Heart left ventricle (tissue), 16 donors: ENCODE measurements at regions not wholly inside any gene's neighbourhood (a gene's known extent, or its start where the extent isn't known, plus 50 kb on each side); places are given as distances from the start of the nearest gene placed in this dataset.

Source experiments
- ATAC-seq, 4 donors: fragments of 200-7000 bp; cut with Tn5 transposase; one replicate each; pipeline ENCODE4 v1.9.1; 2020 to 2022; ENCODE audit warnings: moderate library complexity in 4 of 4, mild to moderate bottlenecking in 3 of 4, moderate number of reproducible peaks in 1 of 4
- DNase-seq, 5 donors: peaks; one replicate each; pipeline ENCODE4 v3.0.0-alpha.2; 2020
- H3K27ac ChIP-seq, 12 donors: fragments of 200-600 bp; sonication (generic) in 4 of 12; one replicate each; pipeline versions ENCODE4 v1.5.0 to v1.8.0; 2016 to 2022; ENCODE audit warnings: mild to moderate bottlenecking in 2 of 12
- H3K27me3 ChIP-seq, 9 donors: fragments of 200-600 bp; sonication (generic) in 2 of 9; one replicate each; pipeline versions ENCODE4 v1.5.1 to v1.8.0; 2016 to 2022; ENCODE audit warnings: mild to moderate bottlenecking in 3 of 9
- H3K36me3 ChIP-seq, 9 donors: fragments of 200-600 bp; sonication (generic) in 2 of 9; one replicate each; pipeline versions ENCODE4 v1.5.0 to v1.8.0; 2018 to 2022; ENCODE audit warnings: mild to moderate bottlenecking in 2 of 9
- H3K4me1 ChIP-seq, 12 donors: fragments of 200-600 bp; sonication (generic) in 4 of 12; one replicate each; pipeline versions ENCODE4 v1.5.0 to v1.8.0; 2016 to 2022; ENCODE audit warnings: mild to moderate bottlenecking in 3 of 12
- H3K4me3 ChIP-seq, 12 donors: fragments of 200-600 bp; sonication (generic) in 4 of 12; one replicate each; pipeline versions ENCODE4 v1.5.0 to v1.8.0; 2017 to 2022; ENCODE audit warnings: mild to moderate bottlenecking in 9 of 12, moderate library complexity in 4 of 12
- H3K9me3 ChIP-seq, 12 donors: fragments of 200-600 bp; sonication (generic) in 4 of 12; one replicate each; pipeline versions ENCODE4 v1.5.0 to v1.8.0; 2016 to 2022; ENCODE audit warnings: mild to moderate bottlenecking in 1 of 12
- POLR2A ChIP-seq, 2 donors: fragments of 450-650 bp; IDR thresholded peaks; one replicate each; pipeline ENCODE4 v1.6.1; 2017; ENCODE audit warnings: antibody characterized with exemption in 2 of 2, mild to moderate bottlenecking in 2 of 2, moderate library complexity in 2 of 2
- WGBS, 4 donors: extraction: QIAGEN DNeasy Blood & Tissue Kit in 2 of 4; methylation state at CpG; one replicate each; pipeline versions ENCODE4 v1.1.5 to v1.1.7; 2013 to 2018; 5-methylcytosine and 5-hydroxymethylcytosine counted together
- intact Hi-C, 10 donors: fragments of 100-400 bp; cut with DNase I; formaldehyde crosslinking; loops; one replicate each; pipeline versions ENCODE4 v1.11.1 to v1.14.2; 2022
- TF ChIP-seq, protein P1 (sequence below), 12 donors: fragments of 200-600 bp; sonication (generic) in 4 of 12; IDR thresholded peaks; one replicate each; pipeline versions ENCODE4 v1.5.0 to v1.8.0; 2018 to 2022; ENCODE audit warnings: antibody characterized with exemption in 12 of 12, mild to moderate bottlenecking in 5 of 12
- donor health status: ischemic (EF 13 %, LVEDD 7.1; RV severe dilation, severe dysfunction).
- donor health status: healthy with polysubstance abuse.
- donor health status: DM: no; HTN: yes; CAD: no.
- donor health status: DM: no; HTN: no; CAD: no.
- donor health status: ischemic (EF 25% LVEDD 6.9; RV normal size, moderate dysfunction).
- donor health status: ischemic (EF 25% LVEDD 5.7; RV mildly dilated, moderate dysfunction).
- donor health status: healthy.
- donor health status: DM: yes; HTN: yes; CAD: no.
- donor health status: ischemic (EF 35%, LVEDD 5.7; RV mildly dilated, moderate dysfunction).
- donor health status: nonischemic (EF 11% LVEDD 7.7; RV severe dilation, severe dysfunction).
- donor health status: DM: yes; HTN: yes; CAD: no.
- donor health status: PGD.
- donor health status: ischemic (EF 29% LVEDD 5.4; RV normal size, mild dysfunction).
- donor health status: nonischemic (EF 23%, LVEDD 6.1; RV moderate dilation, normal function).

DNA sequence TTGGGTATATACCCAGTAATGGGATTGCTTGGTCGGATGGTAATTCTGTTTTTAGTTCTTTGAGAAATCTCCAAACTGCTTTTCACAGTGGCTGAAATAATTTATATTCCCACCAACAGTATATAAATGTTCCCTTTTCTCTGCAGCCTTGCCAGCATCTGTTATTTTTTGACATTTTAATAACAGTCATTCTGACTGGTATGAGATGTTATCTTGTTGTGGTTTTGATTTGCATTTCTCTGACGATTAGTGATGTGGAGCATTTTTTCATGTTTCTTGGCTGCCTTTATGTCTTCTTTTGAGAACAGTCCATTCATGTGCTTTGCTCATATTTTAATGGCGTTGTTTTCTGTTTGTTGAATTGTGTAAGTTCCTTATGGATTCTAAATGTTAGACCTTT lies 641.6 kb downstream of the HACE1 start:
- no peak overlapping the region for H3K27ac ChIP-seq
- no peak for TF ChIP-seq POLR2A (IDR thresholded peaks at IDR 0.05)
- TF ChIP-seq, protein P1, sequence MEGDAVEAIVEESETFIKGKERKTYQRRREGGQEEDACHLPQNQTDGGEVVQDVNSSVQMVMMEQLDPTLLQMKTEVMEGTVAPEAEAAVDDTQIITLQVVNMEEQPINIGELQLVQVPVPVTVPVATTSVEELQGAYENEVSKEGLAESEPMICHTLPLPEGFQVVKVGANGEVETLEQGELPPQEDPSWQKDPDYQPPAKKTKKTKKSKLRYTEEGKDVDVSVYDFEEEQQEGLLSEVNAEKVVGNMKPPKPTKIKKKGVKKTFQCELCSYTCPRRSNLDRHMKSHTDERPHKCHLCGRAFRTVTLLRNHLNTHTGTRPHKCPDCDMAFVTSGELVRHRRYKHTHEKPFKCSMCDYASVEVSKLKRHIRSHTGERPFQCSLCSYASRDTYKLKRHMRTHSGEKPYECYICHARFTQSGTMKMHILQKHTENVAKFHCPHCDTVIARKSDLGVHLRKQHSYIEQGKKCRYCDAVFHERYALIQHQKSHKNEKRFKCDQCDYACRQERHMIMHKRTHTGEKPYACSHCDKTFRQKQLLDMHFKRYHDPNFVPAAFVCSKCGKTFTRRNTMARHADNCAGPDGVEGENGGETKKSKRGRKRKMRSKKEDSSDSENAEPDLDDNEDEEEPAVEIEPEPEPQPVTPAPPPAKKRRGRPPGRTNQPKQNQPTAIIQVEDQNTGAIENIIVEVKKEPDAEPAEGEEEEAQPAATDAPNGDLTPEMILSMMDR (IDR thresholded peaks at IDR 0.05): no peak
- no peaks in the 10 kb centered on the region for H3K27me3 ChIP-seq
- H3K9me3 ChIP-seq: no peaks in the 10 kb centered on the region
- intact Hi-C loops: no loop called here
- 59 to 74% (median 67%) methylated on average over 3 of the region's 3 CpGs for WGBS, 4 donors
- no peak for ATAC-seq
- H3K4me3 ChIP-seq: no peak overlapping the region
- no peak for DNase-seq
- no peaks in the 10 kb centered on the region for H3K4me1 ChIP-seq
- H3K36me3 ChIP-seq: no peaks in the 10 kb centered on the region

DNA sequence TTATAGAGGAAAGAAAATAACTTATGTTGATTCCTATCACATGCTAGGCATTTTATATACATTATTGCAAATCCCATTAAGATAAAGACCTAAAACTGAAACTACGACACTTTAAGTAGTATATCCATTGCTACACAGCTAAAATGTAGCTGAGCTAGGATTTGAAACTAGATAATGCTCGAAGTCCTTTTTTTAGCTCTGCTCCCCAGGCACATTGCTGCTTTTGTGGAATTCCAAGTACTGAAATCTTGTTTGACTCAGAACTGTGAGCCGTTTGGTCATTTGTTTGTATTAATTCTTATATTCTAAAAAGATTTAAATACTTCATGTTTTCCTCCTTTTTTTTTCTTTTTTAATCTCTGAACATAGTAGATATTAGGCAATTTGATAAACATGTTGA lies 644.8 kb downstream of the HACE1 start:
- Histone ChIP-seq H3K4me1 (no peaks in the 10 kb centered on the region), H3K4me3 (no peak overlapping the region), H3K36me3 (no peaks in the 10 kb centered on the region), H3K27me3 (no peaks in the 10 kb centered on the region), H3K27ac (no peak overlapping the region), H3K9me3 (no peaks in the 10 kb centered on the region)
- intact Hi-C loops: no loop called here
- ATAC-seq (no peak), DNase-seq (no peak)
- TF ChIP-seq, protein P1 (IDR thresholded peaks at IDR 0.05): no peak
- no peak for TF ChIP-seq POLR2A (IDR thresholded peaks at IDR 0.05)
- WGBS, 4 donors: 34 to 45% (median 38%) methylated on average over 3 of the region's 3 CpGs

DNA sequence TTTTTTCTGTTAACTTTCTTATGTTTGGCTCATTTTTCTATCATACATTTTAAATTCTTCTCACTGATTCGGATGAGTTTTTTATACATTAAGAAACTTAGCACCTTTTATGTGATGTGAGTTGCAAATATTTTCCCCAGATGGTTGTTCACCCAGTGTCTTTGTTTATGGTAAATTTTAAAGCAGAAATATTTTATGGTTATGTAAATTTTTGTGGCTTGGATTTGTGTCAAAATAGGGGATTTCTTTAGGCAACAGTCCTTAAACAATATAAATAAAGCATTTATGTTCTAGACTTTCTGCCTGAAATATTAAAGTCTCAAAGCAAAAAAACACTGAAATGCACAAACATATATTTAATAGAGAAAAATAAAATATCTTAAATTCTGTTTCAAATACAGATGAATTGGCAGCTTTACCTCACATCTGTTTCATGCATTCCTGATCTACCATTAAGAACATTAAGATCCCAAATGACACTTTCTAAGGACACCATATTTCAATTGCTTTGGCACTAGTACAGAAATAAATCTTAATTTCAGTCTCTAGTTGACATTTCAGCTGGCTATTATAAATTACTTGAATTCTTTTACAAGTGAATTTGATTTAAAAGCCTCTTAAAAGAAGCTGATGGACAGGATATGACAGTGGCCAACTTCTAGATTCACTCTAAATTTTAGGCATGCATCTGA lies 646.6 kb downstream of the HACE1 start:
- H3K36me3 ChIP-seq: no peaks in the 10 kb centered on the region
- no peak overlapping the region for H3K4me3 ChIP-seq
- DNase-seq: no peak
- 81 to 88% (median 84%) methylated on average over 1 of the region's 1 CpG for WGBS, 4 donors
- H3K27me3 ChIP-seq: no peaks in the 10 kb centered on the region
- no peak for ATAC-seq
- H3K27ac ChIP-seq: no peak overlapping the region
- TF ChIP-seq, protein P1 (IDR thresholded peaks at IDR 0.05): no peak
- no peak for TF ChIP-seq POLR2A (IDR thresholded peaks at IDR 0.05)
- H3K9me3 ChIP-seq: no peaks in the 10 kb centered on the region
- intact Hi-C loops: no loop called here
- no peaks in the 10 kb centered on the region for H3K4me1 ChIP-seq

DNA sequence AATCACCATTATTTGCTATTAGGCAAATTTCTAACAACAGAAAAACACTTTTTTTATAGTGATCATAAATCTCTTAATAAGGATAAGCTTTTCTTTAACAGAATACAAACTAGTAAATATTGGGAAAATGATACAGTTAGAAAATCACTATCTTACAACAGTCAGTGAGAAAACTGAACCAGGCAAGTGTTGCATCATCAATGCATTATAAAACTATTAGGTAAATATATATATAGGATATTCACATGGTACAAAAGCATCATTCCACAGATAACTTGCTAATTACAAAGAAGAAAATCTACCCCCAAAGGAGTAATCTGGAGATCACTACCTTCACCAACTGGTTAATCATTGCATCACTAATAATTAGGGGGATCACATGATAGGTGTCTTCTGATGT lies 652.1 kb downstream of the HACE1 start:
- Histone ChIP-seq H3K9me3 (peaks cover 0 to 3% (median 0%) of the 10 kb centered on the region in 12 donors), H3K27me3 (no peaks in the 10 kb centered on the region), H3K36me3 (no peaks in the 10 kb centered on the region), H3K4me3 (no peak overlapping the region), H3K4me1 (no peaks in the 10 kb centered on the region), H3K27ac (no peak overlapping the region)
- TF ChIP-seq POLR2A (IDR thresholded peaks at IDR 0.05): no peak
- TF ChIP-seq, protein P1 (IDR thresholded peaks at IDR 0.05): no peak
- intact Hi-C loops: no loop called here
- DNase-seq: no peak
- no peak for ATAC-seq
